ENCODE measurements at regions not wholly inside any gene's neighbourhood (a gene's known extent, or its start where the extent isn't known, plus 50 kb on each side); places are given as distances from the start of the nearest gene placed in this dataset.

GRCh38 chr18:44033144-44033701 is 647.5 kb upstream of the SETBP1 start:
- ChIA-PET CTCF (no interaction called here), RAD21 (ENCODE audit: low non-redundant PET in 1 of 2, low total read pairs in 2 of 2, uncharacterized antibody in 2 of 2, unreplicated experiment in 2 of 2) (no interaction called here), POLR2A (no interaction called here)
- H3K9me3 ChIP-seq (ENCODE audit: control insufficient read depth in 1 of 2, insufficient read depth in 1 of 2, low read depth in 1 of 2, low read length in 2 of 2) = peaks cover 0 to 10% of the 10 kb centered on the region in 2 experiments; a peak in 2 of 4 replicates
- DNase-seq (ENCODE audit: low read depth, low spot score) = no peak
- H3K36me3 ChIP-seq (ENCODE audit: control insufficient read depth in 1 of 2, insufficient read depth in 2 of 2, low read length in 2 of 2) = no peaks in the 10 kb centered on the region
- no peaks in the 10 kb centered on the region for H3K4me1 ChIP-seq (ENCODE audit: control insufficient read depth in 1 of 2, insufficient read depth in 2 of 2, low read length in 2 of 2)
- no TSS peak for BruUV-seq (replicated peaks)
- no peaks in the 10 kb centered on the region for H3K27me3 ChIP-seq (ENCODE audit: insufficient read depth, low read length)
- no peaks in the 10 kb centered on the region for H3K79me2 ChIP-seq (ENCODE audit: insufficient read depth, low read length)
- no peak for ATAC-seq
- no peak overlapping the region for H2AFZ ChIP-seq (ENCODE audit: low read depth, low read length, poor library complexity, severe bottlenecking)
- no peak overlapping the region for H3K9ac ChIP-seq (ENCODE audit: low read length)
- H3K4me2 ChIP-seq (ENCODE audit: low read length) = no peak overlapping the region
- H3K27ac ChIP-seq (ENCODE audit: low read depth, low read length) = no peak overlapping the region
- intact Hi-C loops (cut with micrococcal nuclease) = no loop called here
- no peaks in the 10 kb centered on the region for H3K9me2 ChIP-seq (ENCODE audit: insufficient read depth)
- no peak overlapping the region for H3K4me3 ChIP-seq (replicated peaks in 1 of 2; ENCODE audit: low read depth in 1 of 2, low read length in 2 of 2)
- TF ChIP-seq FOSL1 (IDR thresholded peaks at IDR 0.05; ENCODE audit: low read depth) (no peak), ZNF274 (IDR thresholded peaks at IDR 0.05; ENCODE audit: low read depth, low read length) (no peak), CEBPB (IDR thresholded peaks at IDR 0.05; ENCODE audit: low read depth) (no peak), ATF3 (IDR thresholded peaks at IDR 0.05) (no peak), CTCF (IDR thresholded peaks at IDR 0.05 in 2 of 3, conservative IDR thresholded peaks at IDR 0.05 in 1 of 3; ENCODE audit: borderline replicate concordance in 1 of 3, insufficient read depth in 1 of 3, low read depth in 2 of 3, low read length in 2 of 3) (no peak), ZBTB33 (IDR thresholded peaks at IDR 0.05; ENCODE audit: extremely low read depth, insufficient replicate concordance, low read length) (no peak), REST (IDR thresholded peaks at IDR 0.05; ENCODE audit: low read depth) (no peak), CBX3 (IDR thresholded peaks at IDR 0.05; ENCODE audit: low read depth) (no peak), EZH2phosphoT487 (IDR thresholded peaks at IDR 0.05; ENCODE audit: borderline replicate concordance) (no peak), SP1 (IDR thresholded peaks at IDR 0.05; ENCODE audit: low read depth) (no peak), YY1 (IDR thresholded peaks at IDR 0.05; ENCODE audit: extremely low read depth, insufficient replicate concordance, low read depth, low read length) (no peak), POLR2AphosphoS5 (IDR thresholded peaks at IDR 0.05; ENCODE audit: low read depth, low read length) (no peak), POLR2A (IDR thresholded peaks at IDR 0.05; ENCODE audit: borderline replicate concordance, extremely low read depth, insufficient read depth, insufficient read length) (no peak), SIN3A (IDR thresholded peaks at IDR 0.05; ENCODE audit: low read depth) (no peak), SRF (IDR thresholded peaks at IDR 0.05; ENCODE audit: low read depth) (no peak), ZFX (IDR thresholded peaks at IDR 0.05) (no peak), EGR1 (IDR thresholded peaks at IDR 0.05; ENCODE audit: low read depth) (no peak), TCF7L2 (IDR thresholded peaks at IDR 0.05; ENCODE audit: borderline replicate concordance, extremely low read depth, insufficient read depth, insufficient read length) (no peak), ELF1 (IDR thresholded peaks at IDR 0.05; ENCODE audit: borderline replicate concordance, low read depth) (no peak), EZH2 (IDR thresholded peaks at IDR 0.05) (no peak)
- H4K20me1 ChIP-seq (ENCODE audit: insufficient read depth) = no peaks in the 10 kb centered on the region

Data from HCT116 (cell line).